ENCODE measurements at regions not wholly inside any gene's neighbourhood (a gene's known extent, or its start where the extent isn't known, plus 50 kb on each side); places are given as distances from the start of the nearest gene placed in this dataset.

DNA sequence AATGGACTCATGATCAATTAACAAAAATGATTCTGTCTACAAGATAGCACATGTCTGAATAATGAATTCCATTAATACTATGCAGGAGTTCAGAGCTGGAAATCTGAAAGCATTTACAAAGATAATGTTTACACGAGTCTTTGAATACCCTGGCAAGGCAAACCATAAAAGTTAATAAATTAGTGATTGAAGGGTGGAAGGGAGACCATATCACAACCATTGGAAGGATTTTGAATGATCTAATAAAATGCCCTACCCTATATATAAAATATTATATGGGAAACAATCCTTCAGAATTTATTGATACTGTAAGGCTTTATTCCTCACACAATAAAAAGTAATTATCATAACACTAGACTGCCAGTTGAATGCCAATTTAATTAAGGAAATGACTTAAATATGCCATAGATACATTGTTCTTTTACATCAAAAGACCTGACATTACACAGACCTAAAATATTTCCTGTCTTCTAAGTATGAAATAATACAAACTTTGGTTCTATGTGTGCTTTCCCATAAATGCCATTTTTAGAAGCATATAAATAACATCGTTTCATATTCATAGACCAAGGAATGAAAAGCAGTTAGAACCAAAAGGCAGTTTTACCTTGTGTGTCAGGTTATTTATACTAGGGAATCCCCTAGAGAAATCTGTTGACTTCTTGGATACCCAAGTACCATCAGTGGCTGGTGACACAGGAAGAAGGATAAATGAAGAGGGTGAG, 249.2 kb upstream of the MARCKS start:
- DNase-seq (ENCODE audit: low read depth) = no peak

DNA sequence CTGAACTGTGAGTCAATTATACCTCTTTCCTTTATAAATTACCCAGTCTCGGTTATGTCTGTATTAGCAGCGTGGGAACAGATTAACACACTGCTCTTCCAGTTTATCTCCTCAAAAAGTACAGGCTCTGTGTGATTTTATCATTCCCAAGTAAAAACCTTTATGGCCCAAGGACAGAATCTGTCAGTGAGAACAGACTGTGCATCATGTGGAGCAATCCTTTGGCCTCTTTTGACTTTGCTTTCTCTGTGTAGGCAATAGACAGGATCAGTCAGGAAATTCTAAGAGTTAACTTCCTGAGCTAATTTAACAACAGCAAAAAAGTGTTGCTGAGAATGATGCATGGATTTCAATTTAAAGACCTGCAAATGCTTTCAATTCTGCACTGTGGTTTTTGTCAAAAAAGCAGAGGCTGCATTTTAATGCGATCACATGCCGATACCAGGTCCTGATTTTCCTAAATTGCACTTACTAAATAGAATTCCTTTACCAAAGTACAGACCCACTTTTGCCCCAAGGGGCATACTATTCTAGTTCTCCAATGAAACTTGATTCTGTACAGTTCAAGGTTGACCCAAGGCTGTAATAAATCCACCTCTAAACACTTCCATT, 246.7 kb upstream of the MARCKS start:
- no peak for DNase-seq (ENCODE audit: low read depth)

DNA sequence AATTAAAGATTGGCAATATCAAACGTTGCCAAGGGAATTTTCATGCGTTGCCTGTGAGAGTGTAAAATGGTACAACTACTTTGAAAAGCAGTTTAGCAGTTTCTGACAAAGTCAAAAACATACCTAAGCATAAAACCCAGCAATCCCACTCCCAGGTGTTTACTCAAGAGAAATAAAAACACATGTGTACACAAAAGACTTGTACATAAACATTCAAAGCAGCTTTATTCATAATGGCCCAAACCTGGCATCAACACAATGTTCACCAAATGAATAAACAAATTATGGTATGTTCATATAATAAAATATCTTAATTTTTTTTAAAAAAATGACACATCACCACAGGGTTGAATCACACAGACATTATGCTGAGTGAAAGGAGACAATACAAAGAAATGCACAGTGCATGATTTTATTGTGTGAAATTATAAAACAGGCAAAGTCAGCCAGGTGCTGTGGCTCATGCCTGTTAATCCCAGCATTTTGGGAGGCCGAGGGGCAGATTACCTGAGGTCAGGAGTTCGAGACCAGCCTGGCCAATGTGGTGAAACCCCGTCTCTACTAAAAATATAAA, 240.4 kb upstream of the MARCKS start:
- DNase-seq (ENCODE audit: low read depth) = no peak

DNA sequence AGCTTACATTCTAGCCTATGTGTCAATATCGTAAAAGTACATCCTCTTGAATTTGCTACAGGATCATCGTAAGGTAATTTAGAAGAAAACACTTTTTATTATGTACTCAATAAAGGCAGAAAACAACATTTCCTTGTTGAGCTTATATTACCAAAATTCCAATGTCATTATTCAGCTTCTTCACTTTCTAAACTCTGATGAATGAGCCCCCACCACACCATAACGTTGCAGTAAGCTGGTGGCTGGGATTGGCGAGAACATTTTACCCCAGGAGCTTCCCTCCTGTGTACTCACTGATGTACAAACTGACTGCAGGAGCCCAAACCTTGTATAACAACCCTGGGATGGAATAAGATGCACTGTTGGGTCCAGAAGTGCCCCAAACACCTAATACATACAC, 238.1 kb upstream of the MARCKS start:
- DNase-seq (ENCODE audit: low read depth) = no peak

DNA sequence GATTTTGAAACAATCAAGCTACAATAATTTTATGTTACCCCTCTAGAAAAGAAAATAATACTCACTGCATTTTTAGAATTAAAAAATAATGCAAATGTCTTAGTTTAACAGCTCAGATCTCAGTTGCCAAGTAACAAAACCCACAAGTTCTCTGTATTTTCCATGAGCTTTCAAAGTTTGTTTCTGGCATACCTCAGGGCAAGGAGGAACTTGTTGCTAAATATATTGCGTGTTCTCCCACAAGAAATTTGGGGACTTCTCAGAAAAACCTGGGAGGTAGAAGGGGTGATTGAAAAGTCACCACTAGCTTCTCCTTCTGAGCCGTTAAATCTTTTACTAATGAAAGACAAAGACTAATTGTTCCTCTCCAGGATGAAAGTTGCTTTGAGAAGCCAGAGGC, 236.8 kb upstream of the MARCKS start:
- no peak for DNase-seq (ENCODE audit: low read depth)

DNA sequence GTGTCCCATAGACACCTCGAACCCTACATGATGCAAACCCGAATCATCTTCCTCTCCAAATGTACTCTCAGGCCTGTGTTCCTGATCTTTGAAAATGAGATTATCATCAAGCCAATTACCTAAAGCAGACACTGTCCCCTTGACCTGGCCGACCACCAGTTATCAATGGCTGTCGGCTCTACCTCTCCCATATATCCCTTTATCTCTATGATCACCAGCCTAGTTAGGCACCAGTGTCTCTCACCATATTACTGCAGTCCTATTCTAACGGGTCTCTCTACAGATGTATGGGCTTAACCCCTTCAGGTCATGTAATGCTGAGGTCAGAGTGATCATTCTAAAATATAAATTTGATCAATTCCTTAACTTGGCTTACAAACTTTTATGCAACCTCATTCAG, 234.9 kb upstream of the MARCKS start:
- DNase-seq (ENCODE audit: low read depth) = no peak

DNA sequence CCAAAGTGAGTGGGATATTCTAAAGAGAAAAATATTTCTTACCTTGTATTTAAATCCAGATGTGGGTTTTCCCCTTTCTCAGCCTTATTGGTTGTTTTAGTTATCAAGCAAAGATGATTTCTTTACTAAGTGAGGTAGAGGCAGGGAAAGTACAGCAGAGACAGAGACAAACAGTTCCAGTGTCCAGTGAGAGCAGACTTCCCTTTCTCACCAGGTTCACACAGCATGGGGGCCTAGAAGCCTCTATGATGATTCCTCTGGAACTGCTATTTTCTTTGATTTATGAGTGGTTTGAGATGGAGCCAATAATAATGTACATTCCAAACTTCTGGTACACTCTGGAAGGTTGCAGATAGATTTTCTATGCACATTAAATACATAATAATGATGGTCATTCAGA, 234.0 kb upstream of the MARCKS start:
- DNase-seq (ENCODE audit: low read depth) = no peak

DNA sequence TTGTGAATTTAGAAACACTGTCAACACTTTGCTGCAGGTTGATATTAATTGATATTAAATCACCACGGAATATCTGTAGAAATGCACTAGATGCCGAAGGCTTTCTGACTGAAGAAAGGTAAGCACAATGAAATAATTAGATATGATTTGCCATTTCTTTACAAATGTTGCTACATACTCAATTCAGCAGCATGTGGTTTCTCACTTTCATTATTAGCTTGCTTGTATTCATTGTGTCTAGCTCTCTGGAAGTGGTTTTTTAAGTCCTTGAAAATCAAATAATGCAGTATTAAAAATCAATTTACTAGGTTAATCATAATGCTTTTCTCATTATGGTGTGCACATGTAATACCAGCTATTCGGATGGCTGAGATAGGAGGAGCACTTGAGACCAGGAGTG, 231.3 kb upstream of the MARCKS start:
- DNase-seq (ENCODE audit: low read depth) = no peak

DNA sequence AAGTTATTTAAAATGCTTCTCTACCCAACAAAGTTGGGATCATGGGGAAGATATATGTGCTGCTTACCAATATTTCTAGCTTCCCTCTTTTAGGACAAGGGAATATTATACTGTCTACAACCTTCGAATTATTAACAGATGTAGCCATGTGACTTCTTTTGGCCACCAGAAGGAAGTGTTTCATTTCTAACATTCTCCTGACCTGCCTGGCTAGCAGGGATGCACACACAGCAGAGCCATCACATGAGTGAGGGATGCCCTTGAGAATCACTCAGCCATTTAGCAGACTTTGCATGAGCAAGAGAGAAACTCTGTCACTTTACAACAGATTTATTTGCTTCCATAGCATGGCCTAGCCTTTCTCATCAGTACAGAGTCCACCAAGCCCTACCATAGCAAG, 230.7 kb upstream of the MARCKS start:
- no peak for DNase-seq (ENCODE audit: low read depth)

DNA sequence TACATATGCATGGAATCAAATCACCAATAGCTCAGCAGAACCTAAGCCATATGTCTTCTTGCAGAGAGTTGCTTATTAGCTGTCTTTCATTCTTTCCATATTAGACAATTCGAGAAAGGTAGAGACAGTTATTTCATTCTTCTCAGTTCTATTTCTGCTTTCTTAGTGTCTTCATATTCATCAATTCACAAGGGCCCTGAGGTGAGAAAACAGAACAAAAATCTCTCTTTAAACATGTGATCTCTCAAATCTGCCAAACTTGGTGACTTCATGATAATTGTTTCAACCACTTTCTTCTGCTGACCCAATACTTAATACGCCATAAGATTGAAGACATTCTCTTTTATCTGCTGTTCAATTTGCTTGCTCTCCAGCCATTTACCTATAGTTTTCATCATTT, 229.7 kb upstream of the MARCKS start:
- no peak for DNase-seq (ENCODE audit: low read depth)

DNA sequence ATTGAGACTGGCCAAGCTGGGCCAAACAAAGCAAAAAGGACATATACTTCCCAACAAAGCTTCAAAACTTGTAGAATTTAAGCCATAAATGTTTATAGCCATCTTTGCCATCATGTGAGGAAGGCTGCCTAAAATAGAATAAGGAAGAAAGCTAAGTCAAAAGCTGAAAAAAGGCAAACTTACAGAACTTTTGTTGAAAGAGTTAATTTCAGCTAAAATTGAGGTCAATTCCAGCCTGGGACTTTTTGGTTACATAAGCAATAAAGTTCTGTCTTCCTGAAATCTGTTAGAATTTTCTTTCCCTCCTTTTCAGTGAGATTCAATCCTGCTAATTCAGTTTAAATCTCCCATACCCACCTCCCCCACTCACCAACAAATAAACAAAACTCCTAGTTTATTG, 227.9 kb upstream of the MARCKS start:
- DNase-seq (ENCODE audit: low read depth) = no peak

DNA sequence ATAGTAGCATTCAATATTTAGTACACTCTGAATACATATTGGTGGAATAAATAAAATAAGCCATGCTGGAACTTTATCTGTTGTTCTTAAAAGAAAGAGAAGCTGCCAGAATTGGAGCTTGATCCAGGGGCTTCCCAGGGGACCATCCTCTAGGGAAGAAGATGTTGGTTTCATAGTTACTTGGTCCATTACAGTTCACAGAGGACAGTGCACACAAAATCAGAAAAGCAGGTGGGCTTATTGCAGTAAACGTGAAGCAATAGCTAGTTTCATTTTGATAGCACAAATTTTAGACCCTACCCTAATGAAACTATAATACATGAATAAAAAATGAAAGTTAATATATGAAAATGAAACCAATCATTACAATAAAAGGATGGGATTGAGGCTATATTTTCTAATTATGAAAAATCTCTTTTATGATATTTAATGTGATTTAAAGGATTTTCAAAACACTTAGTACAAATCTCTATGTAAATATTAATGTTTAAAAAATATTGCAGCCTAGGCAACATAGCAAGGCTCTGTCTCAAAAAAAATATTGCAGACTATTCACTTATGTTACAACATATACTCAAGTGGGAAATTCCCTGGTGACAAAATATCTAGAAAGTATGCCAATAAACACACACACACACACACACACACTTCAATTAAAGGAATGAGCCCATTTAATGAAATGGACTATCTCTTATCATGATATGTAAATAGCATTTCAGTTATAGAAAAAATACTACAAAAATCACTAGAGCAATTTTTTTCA, 227.0 kb upstream of the MARCKS start:
- no peak for DNase-seq (ENCODE audit: low read depth)

DNA sequence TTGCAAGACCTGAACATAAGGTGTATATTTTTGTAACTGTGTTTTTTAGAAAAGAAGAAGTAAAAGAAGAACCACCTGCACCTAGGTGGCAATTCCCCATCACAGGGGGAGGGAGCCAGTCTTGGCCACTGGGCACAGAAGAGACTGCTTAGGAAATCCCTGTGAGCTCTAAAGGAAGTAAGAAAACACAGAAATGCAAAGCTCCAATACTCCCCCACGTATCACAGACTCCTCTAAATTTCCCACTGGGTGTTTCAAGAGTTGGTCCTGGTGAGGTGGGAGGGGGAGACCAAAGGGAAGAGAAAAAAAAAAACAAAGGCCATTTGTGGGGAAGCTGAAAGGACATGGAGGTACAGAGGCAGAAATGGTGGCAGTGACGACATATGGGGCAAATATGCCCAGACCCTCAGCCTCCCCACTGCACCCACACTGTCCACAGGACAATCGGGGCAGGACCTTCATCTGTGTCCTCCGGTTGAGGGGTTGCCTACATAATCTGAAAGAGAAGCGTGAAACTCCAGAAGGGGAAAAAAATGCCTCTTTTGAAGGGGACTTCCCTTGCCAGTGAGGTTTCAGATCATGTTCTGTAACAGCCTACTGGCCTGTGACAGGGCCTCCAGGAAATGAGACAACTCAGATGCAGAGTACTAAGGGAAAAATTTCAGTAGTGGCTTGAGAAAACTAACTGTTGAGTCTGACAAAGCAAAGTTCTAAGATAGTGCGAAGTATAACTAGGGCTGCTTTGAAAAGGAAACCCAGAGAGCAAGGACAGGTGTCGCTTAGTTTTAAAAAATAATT, 226.2 kb upstream of the MARCKS start:
- DNase-seq (ENCODE audit: low read depth) = no peak

DNA sequence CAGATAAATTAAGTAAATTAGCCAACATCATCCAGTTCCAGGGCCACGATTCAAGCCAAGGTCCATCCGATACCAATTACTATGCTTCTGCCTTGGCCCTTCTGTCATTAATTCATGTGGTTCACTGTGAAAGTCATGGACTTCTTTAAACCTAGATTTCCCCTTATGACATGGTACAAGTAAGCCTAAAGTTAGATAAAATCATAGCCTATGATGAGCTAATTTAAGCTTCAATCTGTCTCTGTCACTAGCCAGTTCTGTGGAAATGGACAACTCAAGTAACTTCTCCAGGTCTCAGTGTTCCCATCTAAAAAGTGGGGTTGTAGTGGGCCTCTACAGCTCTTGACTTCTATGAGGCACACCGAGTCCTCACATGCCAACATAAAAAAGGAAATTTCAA, 225.5 kb upstream of the MARCKS start:
- no peak for DNase-seq (ENCODE audit: low read depth)

DNA sequence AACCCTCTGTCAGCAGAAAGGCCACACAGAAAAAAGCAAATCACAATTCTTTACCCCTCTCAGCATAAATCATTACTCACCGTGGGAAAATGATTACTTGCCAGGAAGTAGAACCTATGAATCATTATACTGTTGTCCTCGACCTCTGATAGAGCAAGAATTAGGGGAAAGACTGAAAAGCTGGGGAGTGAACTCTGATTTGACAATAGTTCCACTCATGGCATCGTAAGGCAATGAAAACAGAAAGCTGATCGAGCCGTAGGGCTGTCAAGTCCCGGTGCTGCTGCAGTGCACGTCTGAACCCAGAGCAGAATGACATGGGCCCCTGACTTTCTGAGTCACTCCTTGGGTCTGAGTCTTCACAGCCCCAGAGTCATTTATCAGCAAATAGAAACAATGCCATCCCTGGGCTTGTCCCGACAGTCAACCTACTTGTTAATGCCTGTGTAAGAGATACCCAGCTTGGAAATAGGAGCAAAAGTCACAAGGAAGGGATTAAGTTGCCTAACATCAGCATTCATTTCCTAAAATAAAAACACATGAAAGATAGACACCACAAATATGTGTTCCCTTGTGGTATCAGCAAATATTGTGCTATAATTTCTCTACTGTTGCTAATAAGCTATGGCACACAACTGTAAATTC, 224.8 kb upstream of the MARCKS start:
- peak; percentile 89 for DNase-seq (ENCODE audit: low read depth)

DNA sequence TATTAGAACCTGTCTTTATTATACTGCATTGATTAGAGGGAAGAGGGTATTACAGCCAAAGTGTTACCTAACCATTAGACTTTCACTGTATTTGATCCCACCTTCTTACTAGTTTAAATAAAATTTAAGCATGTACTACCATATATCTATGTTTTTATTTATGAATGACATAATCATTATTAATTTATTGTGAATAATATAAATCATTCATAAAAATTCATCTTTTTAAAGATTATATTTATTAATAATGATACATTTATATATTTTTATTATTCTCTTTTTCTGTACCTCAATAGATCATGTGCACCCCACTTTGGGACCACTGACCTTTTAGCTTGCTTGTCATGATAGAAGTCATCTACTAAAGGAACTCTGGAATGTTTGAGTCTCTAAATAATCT, 223.5 kb upstream of the MARCKS start:
- DNase-seq (ENCODE audit: low read depth) = no peak

DNA sequence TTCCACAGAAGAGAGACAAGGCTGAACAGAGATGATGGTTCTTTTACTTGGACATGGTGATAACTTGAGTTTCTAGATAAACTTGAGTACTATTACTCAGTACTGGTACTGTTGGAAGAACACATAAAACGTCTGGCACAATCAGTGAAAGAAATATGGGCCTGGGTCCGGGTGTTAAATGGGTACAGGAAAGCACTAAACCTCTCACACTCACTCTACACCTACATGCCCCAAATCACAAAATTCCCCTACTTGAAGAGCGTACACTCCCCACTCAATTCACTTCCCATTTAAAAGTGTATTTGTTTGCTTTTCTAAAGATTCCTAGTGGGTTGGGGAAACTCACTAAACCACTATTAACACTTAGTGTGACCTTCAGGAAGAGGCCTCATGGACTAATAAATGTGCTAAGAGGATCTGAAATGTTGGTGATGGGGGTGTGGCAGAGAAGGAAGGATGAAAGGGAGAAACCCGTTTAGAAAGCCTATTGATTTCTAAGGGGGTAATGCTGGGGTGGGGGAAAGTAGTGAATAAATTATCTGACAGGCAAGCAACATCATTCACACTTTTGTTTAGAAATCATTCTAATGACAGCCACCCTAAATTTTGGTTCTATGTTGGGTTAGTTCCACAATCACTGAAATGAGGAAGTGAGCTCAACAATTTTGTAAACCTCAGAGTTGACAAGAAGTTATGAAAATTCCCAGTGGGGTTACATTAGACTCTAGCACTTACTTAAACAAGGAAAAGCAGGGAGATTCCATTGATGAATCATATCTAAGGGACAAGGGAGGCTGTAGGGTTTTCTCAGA, 222.6 kb upstream of the MARCKS start:
- DNase-seq (ENCODE audit: low read depth) = peak; percentile 66

DNA sequence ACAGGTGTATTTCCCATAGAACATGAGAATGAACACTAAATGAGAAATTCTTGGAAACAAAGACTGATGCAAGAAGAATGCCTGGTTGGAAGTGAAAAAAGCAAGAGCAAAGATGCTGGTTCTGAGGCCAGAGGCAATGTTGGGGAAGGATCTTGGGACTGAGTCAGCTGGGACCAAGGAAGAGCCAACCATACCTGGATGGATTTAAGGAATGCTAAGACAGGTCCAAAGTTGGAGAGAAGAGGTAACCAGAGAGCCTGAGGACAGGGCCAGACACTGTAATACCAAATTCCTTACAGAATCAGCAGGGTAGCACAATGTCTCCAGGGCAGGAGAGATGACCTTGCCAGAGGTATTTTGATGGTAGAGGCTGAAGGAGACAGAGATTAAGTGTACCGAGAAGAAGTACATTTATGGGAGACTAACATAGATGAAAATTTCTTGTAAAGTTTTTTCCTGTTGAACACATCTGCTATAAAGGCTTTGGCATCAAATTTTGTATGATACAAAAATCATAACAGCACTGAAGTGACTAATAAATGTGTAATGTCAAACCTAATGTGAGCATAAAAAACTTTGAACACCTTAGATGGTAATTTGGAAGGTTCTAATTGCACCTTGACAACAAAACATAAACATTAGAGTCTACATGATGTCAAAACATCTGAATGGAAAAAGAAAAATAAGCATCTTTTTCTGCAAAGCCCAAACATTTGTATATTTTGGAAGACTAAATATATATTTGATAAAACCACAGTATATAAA, 221.7 kb upstream of the MARCKS start:
- no peak for DNase-seq (ENCODE audit: low read depth)

DNA sequence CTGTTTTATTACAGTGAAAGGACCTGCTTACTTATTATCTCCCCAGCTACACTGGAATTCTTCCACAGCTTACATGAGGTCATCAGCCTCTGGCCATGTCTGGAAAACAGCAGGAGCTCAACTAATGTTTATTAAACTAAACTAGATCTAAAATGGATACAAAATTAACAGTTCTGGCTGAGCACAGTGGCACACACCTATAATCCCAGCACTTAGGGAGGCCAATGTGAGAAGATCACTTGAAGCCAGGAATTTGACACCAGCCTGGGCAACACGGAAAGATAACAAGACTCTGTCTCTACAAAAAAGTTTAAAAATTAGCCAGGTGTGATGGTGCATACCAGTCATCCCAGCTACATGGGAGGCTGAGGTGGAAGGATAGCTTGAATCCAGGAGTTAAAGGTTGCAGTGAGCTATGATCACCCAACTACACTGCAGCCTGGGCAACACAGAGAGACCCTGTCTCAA, 220.8 kb upstream of the MARCKS start:
- DNase-seq (ENCODE audit: low read depth) = no peak

DNA sequence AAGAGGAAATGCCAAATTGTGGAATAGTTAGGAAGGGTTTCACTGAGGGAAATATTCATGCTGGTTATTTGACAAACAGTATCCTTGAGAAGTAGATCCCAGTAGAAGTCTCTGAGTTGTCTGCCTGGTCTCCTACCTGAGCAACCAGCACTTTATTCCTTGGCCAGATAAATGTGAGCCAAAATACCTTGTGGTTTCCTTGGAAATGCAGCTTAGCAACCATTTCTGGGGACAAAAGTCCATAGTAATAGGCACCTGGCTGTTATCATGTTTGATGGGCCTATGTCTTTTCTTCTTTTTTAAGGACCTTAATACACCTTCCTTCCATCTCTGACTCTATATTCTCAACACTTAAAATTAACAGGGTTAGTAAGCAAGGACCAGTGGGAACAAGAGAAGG, 217.1 kb upstream of the MARCKS start:
- no peak for DNase-seq (ENCODE audit: low read depth)
